MCF 10A (cell line): ENCODE measurements at regions not wholly inside any gene's neighbourhood (a gene's known extent, or its start where the extent isn't known, plus 50 kb on each side); places are given as distances from the start of the nearest gene placed in this dataset.

Experiments used
- BruUV-seq: library from RNA; stranded (reverse); fragments of 400-500 nt; replicated peaks from 2 replicates; lab custom pipeline; 2021; lab: Mats Ljungman, UMichigan
- CTCF ChIA-PET: fragments of 300-600 bp; sonication (Branson Sonifier 250); formaldehyde crosslinking; extraction: SDS; loops from one replicate; lab custom pipeline; 2021; ENCODE audit warnings: antibody characterized with exemption, inconsistent platforms; lab: Yijun Ruan, JAX
- POLR2A ChIA-PET: fragments of 300-600, 350-650 bp; sonication (Branson Sonifier 250); formaldehyde crosslinking; extraction: SDS; loops from one replicate; lab custom pipeline; 2020; ENCODE audit warnings: antibody characterized with exemption, inconsistent platforms; lab: Yijun Ruan, JAX
- DNase-seq: peaks from one replicate; pipeline ENCODE4 v3.0.0-alpha.2; 2018; ENCODE audit not compliant: unreplicated experiment
- H3K27ac Mint-ChIP-seq: one replicate; pipeline ENCODE4 v1.8.0; 2022; ENCODE audit warnings: mild to moderate bottlenecking, low read depth, mixed read lengths; ENCODE audit not compliant: unreplicated experiment
- H3K27me3 Mint-ChIP-seq: one replicate; pipeline ENCODE4 v1.8.0; 2022; ENCODE audit warnings: mixed read lengths; ENCODE audit not compliant: insufficient read depth, unreplicated experiment
- H3K36me3 Mint-ChIP-seq: one replicate; pipeline ENCODE4 v1.8.0; 2022; ENCODE audit warnings: mild to moderate bottlenecking, moderate library complexity, mixed read lengths; ENCODE audit not compliant: insufficient read depth, unreplicated experiment
- H3K4me1 Mint-ChIP-seq: one replicate; pipeline ENCODE4 v1.8.0; 2022; ENCODE audit warnings: mixed read lengths; ENCODE audit not compliant: insufficient read depth, unreplicated experiment
- H3K4me3 Mint-ChIP-seq: one replicate; pipeline ENCODE4 v1.8.0; 2022; ENCODE audit warnings: mild to moderate bottlenecking, moderate library complexity, mixed read lengths; ENCODE audit not compliant: unreplicated experiment
- H3K9me3 Mint-ChIP-seq: one replicate; pipeline ENCODE4 v1.8.0; 2022; ENCODE audit warnings: mixed read lengths; ENCODE audit not compliant: unreplicated experiment
- intact Hi-C: fragments of 100-400 bp; cut with micrococcal nuclease; formaldehyde crosslinking; loops from 2 replicates; pipeline ENCODE4 v1.14.1; 2022
- TF ChIP-seq, protein P1 (sequence below): fragments of 200-600 bp; IDR thresholded peaks from one replicate; pipeline ENCODE4 v1.8.0; 2022; ENCODE audit warnings: antibody characterized with exemption, mild to moderate bottlenecking; ENCODE audit not compliant: unreplicated experiment

- ChIA-PET POLR2A (interaction anchor here (0.8 to 1.6 kb wide), 2 partner anchors 39 to 41 kb away, joined by 3 to 11 read pairs; no protein-coding TSS in a partner anchor), CTCF (interaction anchor here (0.6 to 6.0 kb wide), 49 partner anchors 8 to 1707 kb away, joined by 3 to 308 read pairs (median 4); no protein-coding TSS in a partner anchor)
- Mint-ChIP-seq H3K27me3 (peaks cover 13% of the 10 kb centered on the region), H3K27ac (no peak overlapping the region), H3K36me3 (no peaks in the 10 kb centered on the region), H3K4me1 (no peaks in the 10 kb centered on the region), H3K4me3 (no peak overlapping the region), H3K9me3 (no peaks in the 10 kb centered on the region)
- TF ChIP-seq, protein P1, sequence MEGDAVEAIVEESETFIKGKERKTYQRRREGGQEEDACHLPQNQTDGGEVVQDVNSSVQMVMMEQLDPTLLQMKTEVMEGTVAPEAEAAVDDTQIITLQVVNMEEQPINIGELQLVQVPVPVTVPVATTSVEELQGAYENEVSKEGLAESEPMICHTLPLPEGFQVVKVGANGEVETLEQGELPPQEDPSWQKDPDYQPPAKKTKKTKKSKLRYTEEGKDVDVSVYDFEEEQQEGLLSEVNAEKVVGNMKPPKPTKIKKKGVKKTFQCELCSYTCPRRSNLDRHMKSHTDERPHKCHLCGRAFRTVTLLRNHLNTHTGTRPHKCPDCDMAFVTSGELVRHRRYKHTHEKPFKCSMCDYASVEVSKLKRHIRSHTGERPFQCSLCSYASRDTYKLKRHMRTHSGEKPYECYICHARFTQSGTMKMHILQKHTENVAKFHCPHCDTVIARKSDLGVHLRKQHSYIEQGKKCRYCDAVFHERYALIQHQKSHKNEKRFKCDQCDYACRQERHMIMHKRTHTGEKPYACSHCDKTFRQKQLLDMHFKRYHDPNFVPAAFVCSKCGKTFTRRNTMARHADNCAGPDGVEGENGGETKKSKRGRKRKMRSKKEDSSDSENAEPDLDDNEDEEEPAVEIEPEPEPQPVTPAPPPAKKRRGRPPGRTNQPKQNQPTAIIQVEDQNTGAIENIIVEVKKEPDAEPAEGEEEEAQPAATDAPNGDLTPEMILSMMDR = no peak
- no peak for DNase-seq
- BruUV-seq = no TSS peak
- intact Hi-C loops = loop anchor here (1.0 to 5.0 kb wide), 2 partner anchors 39 to 274 kb away; no protein-coding TSS in a partner anchor
Observed at GRCh38 chr9:105881021-105881420, 186.7 kb downstream of the TMEM38B start.

- intact Hi-C loops = loop anchor here (1.0 to 5.0 kb wide), 2 partner anchors 40 to 275 kb away; no protein-coding TSS in a partner anchor
- no TSS peak for BruUV-seq
- peak; percentile 74 for DNase-seq
- TF ChIP-seq, protein P1 = peak; percentile 69
- Mint-ChIP-seq H3K27me3 (peaks cover 13% of the 10 kb centered on the region), H3K27ac (no peak overlapping the region), H3K36me3 (no peaks in the 10 kb centered on the region), H3K9me3 (no peaks in the 10 kb centered on the region), H3K4me1 (no peaks in the 10 kb centered on the region), H3K4me3 (no peak overlapping the region)
- ChIA-PET POLR2A (interaction anchor here (0.8 to 1.6 kb wide), 2 partner anchors 39 to 42 kb away, joined by 3 to 11 read pairs; no protein-coding TSS in a partner anchor), CTCF (interaction anchor here (0.5 to 6.0 kb wide), 57 partner anchors 9 to 1708 kb away, joined by 3 to 308 read pairs (median 4); no protein-coding TSS in a partner anchor)
Observed at GRCh38 chr9:105881654-105882349, 187.5 kb downstream of the TMEM38B start.

- H3K9me3 Mint-ChIP-seq = no peaks in the 10 kb centered on the region
- ChIA-PET POLR2A (interaction anchor here (0.6 kb wide), 1 partner anchor 226 kb away, joined by 3 read pairs; no protein-coding TSS in a partner anchor), CTCF (interaction anchor here (0.6 to 5.7 kb wide), 10 partner anchors 8 to 1268 kb away, joined by 3 to 122 read pairs (median 4); no protein-coding TSS in a partner anchor)
- intact Hi-C loops = loop anchor here (5.0 kb wide), 1 partner anchor 277 kb away; no protein-coding TSS in a partner anchor
- no TSS peak for BruUV-seq
- no peak overlapping the region for H3K27ac Mint-ChIP-seq
- no peak for DNase-seq
- H3K4me3 Mint-ChIP-seq = no peak overlapping the region
- H3K27me3 Mint-ChIP-seq = peaks cover 13% of the 10 kb centered on the region
- H3K36me3 Mint-ChIP-seq = no peaks in the 10 kb centered on the region
- no peaks in the 10 kb centered on the region for H3K4me1 Mint-ChIP-seq
- TF ChIP-seq, protein P1 = no peak
Observed at GRCh38 chr9:105883847-105884246, 189.5 kb downstream of the TMEM38B start.

- Mint-ChIP-seq H3K27me3 (peaks cover 13% of the 10 kb centered on the region), H3K4me3 (no peak overlapping the region), H3K27ac (no peak overlapping the region), H3K4me1 (no peaks in the 10 kb centered on the region), H3K36me3 (no peaks in the 10 kb centered on the region), H3K9me3 (no peaks in the 10 kb centered on the region)
- CTCF ChIA-PET = interaction anchor here (0.6 to 5.7 kb wide), 9 partner anchors 8 to 1267 kb away, joined by 3 to 122 read pairs (median 3); no protein-coding TSS in a partner anchor
- no peak for DNase-seq
- POLR2A ChIA-PET = interaction anchor here (0.6 kb wide), 1 partner anchor 225 kb away, joined by 3 read pairs; no protein-coding TSS in a partner anchor
- BruUV-seq = no TSS peak
- TF ChIP-seq, protein P1 = no peak
- intact Hi-C loops = loop anchor here (5.0 kb wide), 1 partner anchor 277 kb away; no protein-coding TSS in a partner anchor
Observed at GRCh38 chr9:105884416-105884815, 190.1 kb downstream of the TMEM38B start.
